ENCODE measurements at regions not wholly inside any gene's neighbourhood (a gene's known extent, or its start where the extent isn't known, plus 50 kb on each side); places are given as distances from the start of the nearest gene placed in this dataset.

GRCh38 chr1:214935258-214935657 is 147.3 kb upstream of the KCNK2 start:
- TF ChIP-seq CTCF (IDR thresholded peaks at IDR 0.05) = no peak
- no peak for TF ChIP-seq EZH2 (IDR thresholded peaks at IDR 0.05)
- TF ChIP-seq EZH2phosphoT487 (IDR thresholded peaks at IDR 0.05) = no peak
- H3K9me3 Mint-ChIP-seq = no peaks in the 10 kb centered on the region
- no peaks in the 10 kb centered on the region for H3K36me3 ChIP-seq
- no peaks in the 10 kb centered on the region for H3K36me3 Mint-ChIP-seq
- H3K27me3 Mint-ChIP-seq (ENCODE audit: insufficient read depth, low read depth) = peaks cover 2% of the 10 kb centered on the region
- H3K27ac ChIP-seq = no peak overlapping the region
- H3K27ac Mint-ChIP-seq = no peak overlapping the region
- H3K4me3 Mint-ChIP-seq = no peak overlapping the region
- H3K27me3 ChIP-seq = no peaks in the 10 kb centered on the region
- no peak overlapping the region for H3K4me2 ChIP-seq
- H3K4me1 ChIP-seq = no peaks in the 10 kb centered on the region
- no peak for DNase-seq (ENCODE audit: low spot score)
- no peak overlapping the region for H3K4me3 ChIP-seq
- no peaks in the 10 kb centered on the region for H3F3A ChIP-seq (ENCODE audit: low read depth)
- no peaks in the 10 kb centered on the region for H3K4me1 Mint-ChIP-seq
- H2AFZ ChIP-seq (replicated peaks) = no peak overlapping the region
- no peaks in the 10 kb centered on the region for H3K79me2 ChIP-seq (ENCODE audit: low read depth)
- H3K9ac ChIP-seq = no peak overlapping the region
- no peaks in the 10 kb centered on the region for H3K9me3 ChIP-seq (ENCODE audit: low read depth)
- no peaks in the 10 kb centered on the region for H4K20me1 ChIP-seq (ENCODE audit: low read depth)

GRCh38 chr1:214939180-214939579 is 143.4 kb upstream of the KCNK2 start:
- no peaks in the 10 kb centered on the region for H3F3A ChIP-seq (ENCODE audit: low read depth)
- H3K4me3 ChIP-seq = no peak overlapping the region
- H3K4me3 Mint-ChIP-seq = no peak overlapping the region
- no peak overlapping the region for H3K9ac ChIP-seq
- H3K9me3 ChIP-seq (ENCODE audit: low read depth) = no peaks in the 10 kb centered on the region
- no peak for TF ChIP-seq CTCF (IDR thresholded peaks at IDR 0.05)
- TF ChIP-seq EZH2 (IDR thresholded peaks at IDR 0.05) = no peak
- no peak for TF ChIP-seq EZH2phosphoT487 (IDR thresholded peaks at IDR 0.05)
- no peaks in the 10 kb centered on the region for H3K27me3 ChIP-seq
- H3K4me1 ChIP-seq = no peaks in the 10 kb centered on the region
- H3K27me3 Mint-ChIP-seq (ENCODE audit: insufficient read depth, low read depth) = no peaks in the 10 kb centered on the region
- no peaks in the 10 kb centered on the region for H3K79me2 ChIP-seq (ENCODE audit: low read depth)
- no peak for DNase-seq (ENCODE audit: low spot score)
- no peak overlapping the region for H3K27ac Mint-ChIP-seq
- no peak overlapping the region for H3K4me2 ChIP-seq
- H3K36me3 ChIP-seq = no peaks in the 10 kb centered on the region
- H3K4me1 Mint-ChIP-seq = no peaks in the 10 kb centered on the region
- no peaks in the 10 kb centered on the region for H4K20me1 ChIP-seq (ENCODE audit: low read depth)
- H2AFZ ChIP-seq (replicated peaks) = no peak overlapping the region
- no peaks in the 10 kb centered on the region for H3K36me3 Mint-ChIP-seq
- H3K9me3 Mint-ChIP-seq = no peaks in the 10 kb centered on the region
- H3K27ac ChIP-seq = no peak overlapping the region

GRCh38 chr1:214941061-214941460 is 141.5 kb upstream of the KCNK2 start:
- Mint-ChIP-seq H3K27me3 (ENCODE audit: insufficient read depth, low read depth) (no peaks in the 10 kb centered on the region), H3K36me3 (no peaks in the 10 kb centered on the region), H3K27ac (no peak overlapping the region), H3K4me3 (no peak overlapping the region), H3K4me1 (peaks cover 3% of the 10 kb centered on the region), H3K9me3 (no peaks in the 10 kb centered on the region)
- H3F3A ChIP-seq (ENCODE audit: low read depth) = no peaks in the 10 kb centered on the region
- no peak overlapping the region for H3K4me3 ChIP-seq
- H2AFZ ChIP-seq (replicated peaks) = no peak overlapping the region
- no peak overlapping the region for H3K9ac ChIP-seq
- H3K36me3 ChIP-seq = no peaks in the 10 kb centered on the region
- no peak for TF ChIP-seq CTCF (IDR thresholded peaks at IDR 0.05)
- TF ChIP-seq EZH2phosphoT487 (IDR thresholded peaks at IDR 0.05) = no peak
- no peak for TF ChIP-seq EZH2 (IDR thresholded peaks at IDR 0.05)
- H3K27ac ChIP-seq = no peak overlapping the region
- H3K9me3 ChIP-seq (ENCODE audit: low read depth) = no peaks in the 10 kb centered on the region
- H3K27me3 ChIP-seq = no peaks in the 10 kb centered on the region
- DNase-seq (ENCODE audit: low spot score) = no peak
- H3K4me2 ChIP-seq = no peak overlapping the region
- H3K4me1 ChIP-seq = peaks cover 6% of the 10 kb centered on the region
- no peaks in the 10 kb centered on the region for H4K20me1 ChIP-seq (ENCODE audit: low read depth)
- H3K79me2 ChIP-seq (ENCODE audit: low read depth) = no peaks in the 10 kb centered on the region

DNA sequence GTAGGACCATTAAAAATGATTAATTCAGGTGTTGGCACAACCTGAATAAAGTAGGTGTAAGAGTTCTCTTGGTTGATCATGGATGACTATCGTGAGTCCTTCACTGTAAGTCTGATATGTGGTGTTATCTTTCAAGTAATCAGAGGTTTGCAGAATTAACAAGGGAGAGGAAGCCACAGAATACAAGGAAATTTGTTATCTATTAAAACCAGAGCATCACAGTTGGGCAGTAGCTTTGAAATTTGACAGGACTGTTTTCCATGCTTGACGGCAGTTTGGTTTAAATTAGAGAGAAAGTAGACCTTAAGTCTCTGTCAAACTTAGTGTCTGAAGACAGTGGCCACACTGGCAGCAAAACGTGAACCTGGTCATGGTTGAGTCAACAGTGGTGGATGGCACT is 139.5 kb upstream of the KCNK2 start:
- peaks cover 10% of the 10 kb centered on the region for H3K4me1 Mint-ChIP-seq
- H3K27ac Mint-ChIP-seq = no peak overlapping the region
- no peak for DNase-seq (ENCODE audit: low spot score)
- Histone ChIP-seq H3K36me3 (no peaks in the 10 kb centered on the region), H4K20me1 (ENCODE audit: low read depth) (no peaks in the 10 kb centered on the region), H3F3A (ENCODE audit: low read depth) (no peaks in the 10 kb centered on the region), H3K9me3 (ENCODE audit: low read depth) (no peaks in the 10 kb centered on the region), H3K79me2 (ENCODE audit: low read depth) (no peaks in the 10 kb centered on the region), H3K4me3 (no peak overlapping the region), H2AFZ (replicated peaks) (no peak overlapping the region), H3K27ac (no peak overlapping the region), H3K4me1 (peaks cover 6% of the 10 kb centered on the region), H3K9ac (no peak overlapping the region), H3K27me3 (no peaks in the 10 kb centered on the region), H3K4me2 (no peak overlapping the region)
- H3K9me3 Mint-ChIP-seq = no peaks in the 10 kb centered on the region
- H3K36me3 Mint-ChIP-seq = no peaks in the 10 kb centered on the region
- no peak overlapping the region for H3K4me3 Mint-ChIP-seq
- H3K27me3 Mint-ChIP-seq (ENCODE audit: insufficient read depth, low read depth) = peaks cover 2% of the 10 kb centered on the region
- TF ChIP-seq EZH2phosphoT487 (IDR thresholded peaks at IDR 0.05) (no peak), CTCF (IDR thresholded peaks at IDR 0.05) (no peak), EZH2 (IDR thresholded peaks at IDR 0.05) (no peak)
